ENCODE measurements at regions not wholly inside any gene's neighbourhood (a gene's known extent, or its start where the extent isn't known, plus 50 kb on each side); places are given as distances from the start of the nearest gene placed in this dataset.

- no peaks in the 10 kb centered on the region for H3K36me3 Mint-ChIP-seq (ENCODE audit: low read depth, unreplicated experiment)
- H3K9me3 ChIP-seq (ENCODE audit: insufficient read depth, low read depth, low read length), result peaks cover 5% of the 10 kb centered on the region
- DNase-seq (ENCODE audit: low read depth) (no peak), FAIRE-seq (no peak)
- H3K27me3 ChIP-seq (ENCODE audit: insufficient read depth, low read length), result no peaks in the 10 kb centered on the region
- H3K9me3 Mint-ChIP-seq (ENCODE audit: unreplicated experiment), result peaks cover 19% of the 10 kb centered on the region
- H2AFZ ChIP-seq (ENCODE audit: low read depth, low read length), result no peak overlapping the region
- H3K4me2 ChIP-seq (ENCODE audit: low read length), result no peak overlapping the region
- H3K4me1 ChIP-seq (ENCODE audit: insufficient read depth, low read length), result no peaks in the 10 kb centered on the region
- H3K27ac Mint-ChIP-seq (ENCODE audit: unreplicated experiment), result no peak overlapping the region
- TF ChIP-seq CTCF (IDR thresholded peaks at IDR 0.05; ENCODE audit: insufficient read depth, low read depth, low read length) (no peak), EZH2 (IDR thresholded peaks at IDR 0.05; ENCODE audit: insufficient read depth, low read length) (no peak)
- no peaks in the 10 kb centered on the region for H3K79me2 ChIP-seq (ENCODE audit: insufficient read depth, low read length)
- no peak overlapping the region for H3K4me3 ChIP-seq (ENCODE audit: insufficient read depth, low read depth, low read length)
- H3K36me3 ChIP-seq (ENCODE audit: insufficient read depth, low read length), result no peaks in the 10 kb centered on the region
- H3K4me3 Mint-ChIP-seq (ENCODE audit: unreplicated experiment), result no peak overlapping the region
- no peaks in the 10 kb centered on the region for H4K20me1 ChIP-seq (ENCODE audit: insufficient read depth, low read length)
- peaks cover 8% of the 10 kb centered on the region for H3K27me3 Mint-ChIP-seq (ENCODE audit: low read depth, unreplicated experiment)
- no peak overlapping the region for H3K9ac ChIP-seq (ENCODE audit: low read length)
- H3K27ac ChIP-seq (ENCODE audit: low read depth, low read length), result no peak overlapping the region
- H3K4me1 Mint-ChIP-seq (ENCODE audit: low read depth, unreplicated experiment), result no peaks in the 10 kb centered on the region
These were observed 110.2 kb downstream of the ANXA2R start for GRCh38 chr5:42929871-42930270.

GRCh38 chr5:42927730-42928129 lies 112.4 kb downstream of the ANXA2R start:
- Histone ChIP-seq H2AFZ (ENCODE audit: low read depth, low read length) (no peak overlapping the region), H3K36me3 (ENCODE audit: insufficient read depth, low read length) (no peaks in the 10 kb centered on the region), H3K79me2 (ENCODE audit: insufficient read depth, low read length) (no peaks in the 10 kb centered on the region), H3K9me3 (ENCODE audit: insufficient read depth, low read depth, low read length) (peaks cover 5% of the 10 kb centered on the region), H3K27ac (ENCODE audit: low read depth, low read length) (no peak overlapping the region), H4K20me1 (ENCODE audit: insufficient read depth, low read length) (no peaks in the 10 kb centered on the region), H3K4me2 (ENCODE audit: low read length) (no peak overlapping the region), H3K9ac (ENCODE audit: low read length) (no peak overlapping the region), H3K4me3 (ENCODE audit: insufficient read depth, low read depth, low read length) (no peak overlapping the region), H3K4me1 (ENCODE audit: insufficient read depth, low read length) (no peaks in the 10 kb centered on the region), H3K27me3 (ENCODE audit: insufficient read depth, low read length) (no peaks in the 10 kb centered on the region)
- Mint-ChIP-seq H3K36me3 (ENCODE audit: low read depth, unreplicated experiment) (peaks cover 6% of the 10 kb centered on the region), H3K9me3 (ENCODE audit: unreplicated experiment) (peaks cover 23% of the 10 kb centered on the region), H3K27ac (ENCODE audit: unreplicated experiment) (no peak overlapping the region), H3K27me3 (ENCODE audit: low read depth, unreplicated experiment) (peaks cover 4% of the 10 kb centered on the region), H3K4me1 (ENCODE audit: low read depth, unreplicated experiment) (no peaks in the 10 kb centered on the region), H3K4me3 (ENCODE audit: unreplicated experiment) (no peak overlapping the region)
- FAIRE-seq (no peak), DNase-seq (ENCODE audit: low read depth) (no peak)
- TF ChIP-seq CTCF (IDR thresholded peaks at IDR 0.05; ENCODE audit: insufficient read depth, low read depth, low read length) (no peak), EZH2 (IDR thresholded peaks at IDR 0.05; ENCODE audit: insufficient read depth, low read length) (no peak)

- Histone ChIP-seq H3K4me2 (ENCODE audit: low read length) (no peak overlapping the region), H3K27me3 (ENCODE audit: insufficient read depth, low read length) (no peaks in the 10 kb centered on the region), H3K36me3 (ENCODE audit: insufficient read depth, low read length) (no peaks in the 10 kb centered on the region), H2AFZ (ENCODE audit: low read depth, low read length) (no peak overlapping the region), H3K4me3 (ENCODE audit: insufficient read depth, low read depth, low read length) (no peak overlapping the region), H3K9ac (ENCODE audit: low read length) (no peak overlapping the region), H3K79me2 (ENCODE audit: insufficient read depth, low read length) (no peaks in the 10 kb centered on the region), H3K27ac (ENCODE audit: low read depth, low read length) (no peak overlapping the region), H3K4me1 (ENCODE audit: insufficient read depth, low read length) (no peaks in the 10 kb centered on the region), H3K9me3 (ENCODE audit: insufficient read depth, low read depth, low read length) (no peaks in the 10 kb centered on the region), H4K20me1 (ENCODE audit: insufficient read depth, low read length) (no peaks in the 10 kb centered on the region)
- H3K27ac Mint-ChIP-seq (ENCODE audit: unreplicated experiment), result no peak overlapping the region
- no peak overlapping the region for H3K4me3 Mint-ChIP-seq (ENCODE audit: unreplicated experiment)
- TF ChIP-seq EZH2 (IDR thresholded peaks at IDR 0.05; ENCODE audit: insufficient read depth, low read length) (no peak), CTCF (IDR thresholded peaks at IDR 0.05; ENCODE audit: insufficient read depth, low read depth, low read length) (no peak)
- H3K36me3 Mint-ChIP-seq (ENCODE audit: low read depth, unreplicated experiment), result peaks cover 6% of the 10 kb centered on the region
- H3K9me3 Mint-ChIP-seq (ENCODE audit: unreplicated experiment), result peaks cover 10% of the 10 kb centered on the region
- no peak for FAIRE-seq
- no peaks in the 10 kb centered on the region for H3K4me1 Mint-ChIP-seq (ENCODE audit: low read depth, unreplicated experiment)
- no peak for DNase-seq (ENCODE audit: low read depth)
- peaks cover 4% of the 10 kb centered on the region for H3K27me3 Mint-ChIP-seq (ENCODE audit: low read depth, unreplicated experiment)
These were observed 113.0 kb upstream of the SELENOP start for GRCh38 chr5:42924686-42925085.
